Keratinocyte (primary cell): ENCODE measurements at regions not wholly inside any gene's neighbourhood (a gene's known extent, or its start where the extent isn't known, plus 50 kb on each side); places are given as distances from the start of the nearest gene placed in this dataset.

Source experiments
- EZH2 ChIP-seq: IDR thresholded peaks from one replicate; pipeline ENCODE4 v1.6.1; 2012; ENCODE audit warnings: inconsistent platforms, mild to moderate bottlenecking, low read length, moderate library complexity
- TF ChIP-seq, protein P1 (sequence below), 3 experiments: IDR thresholded peaks in 1 of 3; conservative IDR thresholded peaks in 1 of 3; optimal IDR thresholded peaks in 1 of 3; 2 replicates in 2 of 3; 3 replicates in 1 of 3; pipeline versions ENCODE3 to v1.5.1; 2011; ENCODE audit warnings: low read length in 3 of 3, mild to moderate bottlenecking in 3 of 3, moderate library complexity in 2 of 3, control low read depth in 1 of 3, inconsistent platforms in 1 of 3; ENCODE audit not compliant: insufficient read depth in 2 of 3; ENCODE audit errors: extremely low read depth in 1 of 3

DNA sequence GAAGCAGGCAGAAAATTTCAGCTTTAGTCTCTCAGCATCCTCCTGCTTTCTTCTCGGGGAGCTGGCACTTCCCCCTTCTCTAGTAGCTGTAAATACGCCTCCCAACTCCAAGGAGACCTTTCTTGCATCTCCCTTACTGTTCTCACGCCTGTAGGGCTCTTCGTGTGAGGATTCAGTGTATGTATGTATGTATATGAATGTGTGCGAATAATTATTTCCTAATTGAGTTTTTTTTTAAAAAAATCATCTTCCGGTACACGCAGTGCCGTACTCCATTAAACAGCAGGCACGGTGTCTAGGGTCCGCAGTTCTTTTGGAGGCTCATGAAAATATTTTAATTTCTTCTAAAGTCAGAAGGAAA is 85.4 kb downstream of the HFE start:
- TF ChIP-seq, protein P1, sequence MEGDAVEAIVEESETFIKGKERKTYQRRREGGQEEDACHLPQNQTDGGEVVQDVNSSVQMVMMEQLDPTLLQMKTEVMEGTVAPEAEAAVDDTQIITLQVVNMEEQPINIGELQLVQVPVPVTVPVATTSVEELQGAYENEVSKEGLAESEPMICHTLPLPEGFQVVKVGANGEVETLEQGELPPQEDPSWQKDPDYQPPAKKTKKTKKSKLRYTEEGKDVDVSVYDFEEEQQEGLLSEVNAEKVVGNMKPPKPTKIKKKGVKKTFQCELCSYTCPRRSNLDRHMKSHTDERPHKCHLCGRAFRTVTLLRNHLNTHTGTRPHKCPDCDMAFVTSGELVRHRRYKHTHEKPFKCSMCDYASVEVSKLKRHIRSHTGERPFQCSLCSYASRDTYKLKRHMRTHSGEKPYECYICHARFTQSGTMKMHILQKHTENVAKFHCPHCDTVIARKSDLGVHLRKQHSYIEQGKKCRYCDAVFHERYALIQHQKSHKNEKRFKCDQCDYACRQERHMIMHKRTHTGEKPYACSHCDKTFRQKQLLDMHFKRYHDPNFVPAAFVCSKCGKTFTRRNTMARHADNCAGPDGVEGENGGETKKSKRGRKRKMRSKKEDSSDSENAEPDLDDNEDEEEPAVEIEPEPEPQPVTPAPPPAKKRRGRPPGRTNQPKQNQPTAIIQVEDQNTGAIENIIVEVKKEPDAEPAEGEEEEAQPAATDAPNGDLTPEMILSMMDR (optimal IDR thresholded peaks at IDR 0.05 in 1 of 3, IDR thresholded peaks at IDR 0.05 in 1 of 3, conservative IDR thresholded peaks at IDR 0.05 in 1 of 3; ENCODE audit: extremely low read depth in 1 of 3, insufficient read depth in 2 of 3, low read length in 3 of 3), result no peak
- TF ChIP-seq EZH2, result no peak
